NT2/D1 (cell line): ENCODE measurements at regions not wholly inside any gene's neighbourhood (a gene's known extent, or its start where the extent isn't known, plus 50 kb on each side); places are given as distances from the start of the nearest gene placed in this dataset.

Experiments
- SUZ12 ChIP-seq: IDR thresholded peaks from 2 replicates; pipeline ENCODE4 v1.6.1; 2011; ENCODE audit not compliant: insufficient read length, insufficient read depth; ENCODE audit errors: extremely low read depth
- YY1 ChIP-seq: IDR thresholded peaks from 2 replicates; pipeline ENCODE4 v1.6.1; 2011; ENCODE audit not compliant: insufficient read length, insufficient read depth
- ZNF274 ChIP-seq: IDR thresholded peaks from 2 replicates; pipeline ENCODE4 v1.6.1; 2011; ENCODE audit warnings: mild to moderate bottlenecking, low read depth, low read length

- TF ChIP-seq YY1 (no peak), ZNF274 (no peak), SUZ12 (no peak)
These were observed 190.0 kb downstream of the MED10 start for GRCh38 chr5:6188344-6188743.
